Keratinocyte (primary cell): ENCODE measurements at regions not wholly inside any gene's neighbourhood (a gene's known extent, or its start where the extent isn't known, plus 50 kb on each side); places are given as distances from the start of the nearest gene placed in this dataset.

Experiments
- EZH2 ChIP-seq: IDR thresholded peaks from one replicate; pipeline ENCODE4 v1.6.1; 2012; ENCODE audit warnings: inconsistent platforms, mild to moderate bottlenecking, low read length, moderate library complexity
- TF ChIP-seq, protein P1 (sequence below), 3 experiments: IDR thresholded peaks in 1 of 3; conservative IDR thresholded peaks in 1 of 3; optimal IDR thresholded peaks in 1 of 3; 2 replicates in 2 of 3; 3 replicates in 1 of 3; pipeline versions ENCODE3 to v1.5.1; 2011; ENCODE audit warnings: low read length in 3 of 3, mild to moderate bottlenecking in 3 of 3, moderate library complexity in 2 of 3, control low read depth in 1 of 3, inconsistent platforms in 1 of 3; ENCODE audit not compliant: insufficient read depth in 2 of 3; ENCODE audit errors: extremely low read depth in 1 of 3

DNA sequence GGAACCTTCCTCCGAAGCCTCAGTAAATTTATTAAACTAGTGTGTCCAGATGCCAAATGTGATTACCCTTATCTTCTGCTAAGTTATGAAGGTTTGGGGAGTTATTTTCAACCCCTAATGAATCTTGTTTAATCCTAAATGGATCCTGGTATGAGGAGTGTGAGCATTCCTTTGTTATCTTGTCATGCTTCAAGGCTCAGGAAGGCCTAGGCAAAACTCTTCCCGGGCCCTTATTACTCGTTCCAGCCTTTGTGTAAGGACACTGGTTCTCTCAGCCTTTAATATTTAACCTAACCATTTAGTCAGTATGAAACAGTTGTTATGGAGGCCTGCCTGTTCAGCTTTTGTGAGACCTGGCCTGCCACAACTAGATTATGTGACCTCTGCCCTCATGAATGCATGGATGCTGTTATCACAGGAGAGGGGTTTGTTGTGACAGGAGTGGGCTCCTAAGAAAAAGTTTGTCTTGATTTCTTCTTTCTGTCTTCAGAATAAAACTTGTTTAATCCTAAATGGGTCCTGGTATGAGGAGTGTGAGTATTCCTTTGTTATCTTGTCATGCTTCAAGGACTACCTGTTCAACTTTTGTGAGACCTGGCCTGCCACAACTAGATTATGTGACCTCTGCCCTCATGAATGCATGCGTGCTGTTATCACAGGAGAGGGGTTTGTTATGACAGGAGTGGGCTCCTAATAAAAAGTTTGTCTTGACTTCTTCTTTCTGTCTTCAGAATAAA is 181.7 kb downstream of the SLC39A8 start:
- TF ChIP-seq, protein P1, sequence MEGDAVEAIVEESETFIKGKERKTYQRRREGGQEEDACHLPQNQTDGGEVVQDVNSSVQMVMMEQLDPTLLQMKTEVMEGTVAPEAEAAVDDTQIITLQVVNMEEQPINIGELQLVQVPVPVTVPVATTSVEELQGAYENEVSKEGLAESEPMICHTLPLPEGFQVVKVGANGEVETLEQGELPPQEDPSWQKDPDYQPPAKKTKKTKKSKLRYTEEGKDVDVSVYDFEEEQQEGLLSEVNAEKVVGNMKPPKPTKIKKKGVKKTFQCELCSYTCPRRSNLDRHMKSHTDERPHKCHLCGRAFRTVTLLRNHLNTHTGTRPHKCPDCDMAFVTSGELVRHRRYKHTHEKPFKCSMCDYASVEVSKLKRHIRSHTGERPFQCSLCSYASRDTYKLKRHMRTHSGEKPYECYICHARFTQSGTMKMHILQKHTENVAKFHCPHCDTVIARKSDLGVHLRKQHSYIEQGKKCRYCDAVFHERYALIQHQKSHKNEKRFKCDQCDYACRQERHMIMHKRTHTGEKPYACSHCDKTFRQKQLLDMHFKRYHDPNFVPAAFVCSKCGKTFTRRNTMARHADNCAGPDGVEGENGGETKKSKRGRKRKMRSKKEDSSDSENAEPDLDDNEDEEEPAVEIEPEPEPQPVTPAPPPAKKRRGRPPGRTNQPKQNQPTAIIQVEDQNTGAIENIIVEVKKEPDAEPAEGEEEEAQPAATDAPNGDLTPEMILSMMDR (optimal IDR thresholded peaks at IDR 0.05 in 1 of 3, IDR thresholded peaks at IDR 0.05 in 1 of 3, conservative IDR thresholded peaks at IDR 0.05 in 1 of 3; ENCODE audit: extremely low read depth in 1 of 3, insufficient read depth in 2 of 3, low read length in 3 of 3), result no peak
- no peak for TF ChIP-seq EZH2
